T-helper 1 cell treated with Interleukin-12 subunit alpha and Interleukin-12 subunit beta and Interleukin-4 antibody, amounts not matched to agents 30 μg/mL and 1 μg/mL, for 36 hours (primary cell): ENCODE measurements at regions not wholly inside any gene's neighbourhood (a gene's known extent, or its start where the extent isn't known, plus 50 kb on each side); places are given as distances from the start of the nearest gene placed in this dataset.

Experiments used
- H3K27ac Mint-ChIP-seq: one replicate; pipeline ENCODE4 v1.8.0; 2021; ENCODE audit warnings: mild to moderate bottlenecking, mixed read lengths
- H3K27me3 Mint-ChIP-seq: one replicate; pipeline ENCODE4 v1.8.0; 2021; ENCODE audit warnings: low read depth, mixed read lengths
- H3K36me3 Mint-ChIP-seq: one replicate; pipeline ENCODE4 v1.8.0; 2021; ENCODE audit warnings: low read depth, mixed read lengths
- H3K4me1 Mint-ChIP-seq: one replicate; pipeline ENCODE4 v1.8.0; 2021; ENCODE audit warnings: low read depth, mixed read lengths
- H3K4me3 Mint-ChIP-seq: one replicate; pipeline ENCODE4 v1.8.0; 2021; ENCODE audit warnings: mild to moderate bottlenecking, moderate library complexity, mixed read lengths
- H3K9me3 Mint-ChIP-seq: one replicate; pipeline ENCODE4 v1.8.0; 2021; ENCODE audit warnings: mixed read lengths

- no peaks in the 10 kb centered on the region for H3K9me3 Mint-ChIP-seq
- H3K27me3 Mint-ChIP-seq = peaks cover 29% of the 10 kb centered on the region
- no peak overlapping the region for H3K27ac Mint-ChIP-seq
- no peak overlapping the region for H3K4me3 Mint-ChIP-seq
- no peaks in the 10 kb centered on the region for H3K36me3 Mint-ChIP-seq
- H3K4me1 Mint-ChIP-seq = no peaks in the 10 kb centered on the region
Observed at GRCh38 chr9:113646946-113647914, 183.7 kb downstream of the RGS3 start.

- H3K4me1 Mint-ChIP-seq = no peaks in the 10 kb centered on the region
- no peaks in the 10 kb centered on the region for H3K9me3 Mint-ChIP-seq
- H3K4me3 Mint-ChIP-seq = no peak overlapping the region
- H3K36me3 Mint-ChIP-seq = no peaks in the 10 kb centered on the region
- no peak overlapping the region for H3K27ac Mint-ChIP-seq
- H3K27me3 Mint-ChIP-seq = peaks cover 23% of the 10 kb centered on the region
Observed at GRCh38 chr9:113648048-113648447, 184.5 kb downstream of the RGS3 start.

GRCh38 chr9:113648586-113648985 lies 185.1 kb downstream of the RGS3 start:
- H3K9me3 Mint-ChIP-seq = no peaks in the 10 kb centered on the region
- no peak overlapping the region for H3K4me3 Mint-ChIP-seq
- no peak overlapping the region for H3K27ac Mint-ChIP-seq
- H3K36me3 Mint-ChIP-seq = no peaks in the 10 kb centered on the region
- no peaks in the 10 kb centered on the region for H3K4me1 Mint-ChIP-seq
- H3K27me3 Mint-ChIP-seq = peaks cover 18% of the 10 kb centered on the region

- no peaks in the 10 kb centered on the region for H3K9me3 Mint-ChIP-seq
- no peaks in the 10 kb centered on the region for H3K4me1 Mint-ChIP-seq
- no peak overlapping the region for H3K4me3 Mint-ChIP-seq
- H3K27me3 Mint-ChIP-seq = peaks cover 14% of the 10 kb centered on the region
- H3K27ac Mint-ChIP-seq = no peak overlapping the region
- no peaks in the 10 kb centered on the region for H3K36me3 Mint-ChIP-seq
Observed at GRCh38 chr9:113649054-113649453, 185.5 kb downstream of the RGS3 start.

GRCh38 chr9:113649855-113650206 lies 186.3 kb downstream of the RGS3 start:
- no peaks in the 10 kb centered on the region for H3K9me3 Mint-ChIP-seq
- no peak overlapping the region for H3K27ac Mint-ChIP-seq
- H3K4me1 Mint-ChIP-seq = no peaks in the 10 kb centered on the region
- no peak overlapping the region for H3K4me3 Mint-ChIP-seq
- no peaks in the 10 kb centered on the region for H3K36me3 Mint-ChIP-seq
- H3K27me3 Mint-ChIP-seq = peaks cover 6% of the 10 kb centered on the region

- no peak overlapping the region for H3K4me3 Mint-ChIP-seq
- H3K27ac Mint-ChIP-seq = no peak overlapping the region
- H3K9me3 Mint-ChIP-seq = no peaks in the 10 kb centered on the region
- H3K4me1 Mint-ChIP-seq = peaks cover 2% of the 10 kb centered on the region
- no peaks in the 10 kb centered on the region for H3K36me3 Mint-ChIP-seq
- H3K27me3 Mint-ChIP-seq = peaks cover 4% of the 10 kb centered on the region
Observed at GRCh38 chr9:113650207-113651131, 186.9 kb downstream of the RGS3 start.

GRCh38 chr9:113651896-113652295 lies 188.4 kb downstream of the RGS3 start:
- no peaks in the 10 kb centered on the region for H3K27me3 Mint-ChIP-seq
- no peak overlapping the region for H3K4me3 Mint-ChIP-seq
- H3K9me3 Mint-ChIP-seq = no peaks in the 10 kb centered on the region
- no peak overlapping the region for H3K27ac Mint-ChIP-seq
- H3K4me1 Mint-ChIP-seq = peaks cover 2% of the 10 kb centered on the region
- H3K36me3 Mint-ChIP-seq = no peaks in the 10 kb centered on the region

- Mint-ChIP-seq H3K4me3 (no peak overlapping the region), H3K27ac (no peak overlapping the region), H3K9me3 (no peaks in the 10 kb centered on the region), H3K36me3 (no peaks in the 10 kb centered on the region), H3K4me1 (peaks cover 2% of the 10 kb centered on the region), H3K27me3 (no peaks in the 10 kb centered on the region)
Observed at GRCh38 chr9:113652355-113653152, 189.0 kb downstream of the RGS3 start.

- Mint-ChIP-seq H3K4me3 (no peak overlapping the region), H3K27me3 (peaks cover 4% of the 10 kb centered on the region), H3K36me3 (no peaks in the 10 kb centered on the region), H3K4me1 (peaks cover 5% of the 10 kb centered on the region), H3K9me3 (no peaks in the 10 kb centered on the region), H3K27ac (no peak overlapping the region)
Observed at GRCh38 chr9:113653746-113654604, 190.4 kb downstream of the RGS3 start.

GRCh38 chr9:113654605-113655428 lies 191.3 kb downstream of the RGS3 start:
- H3K27ac Mint-ChIP-seq = no peak overlapping the region

GRCh38 chr9:113656771-113657670 lies 193.5 kb downstream of the RGS3 start:
- Mint-ChIP-seq H3K27ac (no peak overlapping the region), H3K4me1 (peaks cover 5% of the 10 kb centered on the region), H3K27me3 (peaks cover 23% of the 10 kb centered on the region), H3K36me3 (no peaks in the 10 kb centered on the region), H3K4me3 (no peak overlapping the region), H3K9me3 (no peaks in the 10 kb centered on the region)

More at GRCh38 chr9:113654605-113655428, 191.3 kb downstream of the RGS3 start:
- Mint-ChIP-seq H3K27me3 (peaks cover 12% of the 10 kb centered on the region), H3K9me3 (no peaks in the 10 kb centered on the region), H3K4me3 (no peak overlapping the region), H3K4me1 (peaks cover 5% of the 10 kb centered on the region), H3K36me3 (no peaks in the 10 kb centered on the region)
